Skeletal muscle satellite cell (primary cell): ENCODE measurements at regions not wholly inside any gene's neighbourhood (a gene's known extent, or its start where the extent isn't known, plus 50 kb on each side); places are given as distances from the start of the nearest gene placed in this dataset.
A peak's percentile ranks its signal among the peaks of the same experiment; 100 is the strongest.

Experiments used
- H3K27me3 ChIP-seq: 2 replicates; pipeline ENCODE4 v1.7.0; 2013; ENCODE audit warnings: low read length; ENCODE audit not compliant: control insufficient read depth, insufficient read depth
- H3K36me3 ChIP-seq: 2 replicates; pipeline ENCODE4 v1.7.0; 2013; ENCODE audit warnings: mild to moderate bottlenecking, control low read depth, low read length; ENCODE audit not compliant: insufficient read depth
- H3K4me1 ChIP-seq: 2 replicates; pipeline ENCODE4 v1.7.0; 2013; ENCODE audit warnings: low read length; ENCODE audit not compliant: control insufficient read depth, insufficient read depth
- H3K4me2 ChIP-seq: 2 replicates; pipeline ENCODE4 v1.7.0; 2013; ENCODE audit warnings: mild to moderate bottlenecking, low read length
- H3K4me3 ChIP-seq: 2 replicates; pipeline ENCODE4 v1.7.0; 2013; ENCODE audit warnings: low read length
- H3K9ac ChIP-seq: 2 replicates; pipeline ENCODE4 v1.7.0; 2013; ENCODE audit warnings: mild to moderate bottlenecking, low read depth, low read length, moderate library complexity
- H3K9me3 ChIP-seq: replicated peaks from 2 replicates; pipeline ENCODE4 v1.7.0; 2013; ENCODE audit warnings: mild to moderate bottlenecking, control low read depth, low read length

GRCh38 chr2:12081481-12082210 is 335.2 kb downstream of the LPIN1 start:
- H3K4me3 ChIP-seq, result no peak overlapping the region
- H3K4me1 ChIP-seq, result no peaks in the 10 kb centered on the region
- no peak overlapping the region for H3K9ac ChIP-seq
- H3K36me3 ChIP-seq, result no peaks in the 10 kb centered on the region
- H3K27me3 ChIP-seq, result no peaks in the 10 kb centered on the region
- no peak overlapping the region for H3K4me2 ChIP-seq
- no peaks in the 10 kb centered on the region for H3K9me3 ChIP-seq

- Histone ChIP-seq H3K36me3 (no peaks in the 10 kb centered on the region), H3K4me2 (no peak overlapping the region), H3K9ac (no peak overlapping the region), H3K27me3 (no peaks in the 10 kb centered on the region), H3K4me3 (no peak overlapping the region), H3K4me1 (no peaks in the 10 kb centered on the region), H3K9me3 (no peaks in the 10 kb centered on the region)
Measured at GRCh38 chr2:12083081-12083581, 336.7 kb downstream of the LPIN1 start.

GRCh38 chr2:12083713-12084419 is 337.4 kb downstream of the LPIN1 start:
- Histone ChIP-seq H3K27me3 (no peaks in the 10 kb centered on the region), H3K9ac (no peak overlapping the region), H3K36me3 (no peaks in the 10 kb centered on the region), H3K4me2 (no peak overlapping the region), H3K4me1 (no peaks in the 10 kb centered on the region), H3K9me3 (no peaks in the 10 kb centered on the region), H3K4me3 (no peak overlapping the region)

- Histone ChIP-seq H3K36me3 (no peaks in the 10 kb centered on the region), H3K4me3 (no peak overlapping the region), H3K9me3 (no peaks in the 10 kb centered on the region), H3K9ac (no peak overlapping the region), H3K27me3 (no peaks in the 10 kb centered on the region), H3K4me2 (no peak overlapping the region), H3K4me1 (peaks cover 15% of the 10 kb centered on the region)
Measured at GRCh38 chr2:12087175-12087574, 340.7 kb downstream of the LPIN1 start.

- Histone ChIP-seq H3K4me2 (no peak overlapping the region), H3K36me3 (no peaks in the 10 kb centered on the region), H3K4me1 (peaks cover 15% of the 10 kb centered on the region), H3K4me3 (no peak overlapping the region), H3K9me3 (no peaks in the 10 kb centered on the region), H3K9ac (no peak overlapping the region), H3K27me3 (no peaks in the 10 kb centered on the region)
Measured at GRCh38 chr2:12087671-12088380, 341.4 kb downstream of the LPIN1 start.

- H3K4me1 ChIP-seq, result peaks cover 15% of the 10 kb centered on the region
- no peaks in the 10 kb centered on the region for H3K27me3 ChIP-seq
- H3K9ac ChIP-seq, result no peak overlapping the region
- no peak overlapping the region for H3K4me3 ChIP-seq
- H3K9me3 ChIP-seq, result no peaks in the 10 kb centered on the region
- H3K4me2 ChIP-seq, result no peak overlapping the region
- no peaks in the 10 kb centered on the region for H3K36me3 ChIP-seq
Measured at GRCh38 chr2:12089001-12089400, 342.6 kb downstream of the LPIN1 start.

GRCh38 chr2:12089496-12089895 is 343.1 kb downstream of the LPIN1 start:
- no peaks in the 10 kb centered on the region for H3K36me3 ChIP-seq
- H3K9me3 ChIP-seq, result no peaks in the 10 kb centered on the region
- no peaks in the 10 kb centered on the region for H3K27me3 ChIP-seq
- no peak overlapping the region for H3K9ac ChIP-seq
- peaks cover 15% of the 10 kb centered on the region for H3K4me1 ChIP-seq
- no peak overlapping the region for H3K4me2 ChIP-seq
- H3K4me3 ChIP-seq, result no peak overlapping the region

GRCh38 chr2:12090072-12090471 is 343.6 kb downstream of the LPIN1 start:
- H3K4me1 ChIP-seq, result peaks cover 15% of the 10 kb centered on the region
- H3K9ac ChIP-seq, result no peak overlapping the region
- no peak overlapping the region for H3K4me2 ChIP-seq
- no peaks in the 10 kb centered on the region for H3K9me3 ChIP-seq
- H3K36me3 ChIP-seq, result no peaks in the 10 kb centered on the region
- H3K4me3 ChIP-seq, result no peak overlapping the region
- no peaks in the 10 kb centered on the region for H3K27me3 ChIP-seq

GRCh38 chr2:12090590-12090989 is 344.2 kb downstream of the LPIN1 start:
- no peak overlapping the region for H3K4me3 ChIP-seq
- H3K36me3 ChIP-seq, result no peaks in the 10 kb centered on the region
- peaks cover 15% of the 10 kb centered on the region for H3K4me1 ChIP-seq
- no peaks in the 10 kb centered on the region for H3K27me3 ChIP-seq
- no peaks in the 10 kb centered on the region for H3K9me3 ChIP-seq
- no peak overlapping the region for H3K9ac ChIP-seq
- no peak overlapping the region for H3K4me2 ChIP-seq

GRCh38 chr2:12091201-12091806 is 344.9 kb downstream of the LPIN1 start:
- Histone ChIP-seq H3K27me3 (no peaks in the 10 kb centered on the region), H3K4me1 (peaks cover 15% of the 10 kb centered on the region), H3K4me3 (no peak overlapping the region), H3K9me3 (no peaks in the 10 kb centered on the region), H3K36me3 (no peaks in the 10 kb centered on the region), H3K9ac (no peak overlapping the region), H3K4me2 (peak overlapping the region; percentile 8)

GRCh38 chr2:12094134-12094533 is 347.7 kb downstream of the LPIN1 start:
- H3K9ac ChIP-seq, result no peak overlapping the region
- H3K4me2 ChIP-seq, result no peak overlapping the region
- no peaks in the 10 kb centered on the region for H3K9me3 ChIP-seq
- H3K36me3 ChIP-seq, result no peaks in the 10 kb centered on the region
- no peak overlapping the region for H3K4me3 ChIP-seq
- H3K27me3 ChIP-seq, result no peaks in the 10 kb centered on the region
- peaks cover 15% of the 10 kb centered on the region for H3K4me1 ChIP-seq
